Omental fat pad (tissue), 3 donors: ENCODE measurements at regions not wholly inside any gene's neighbourhood (a gene's known extent, or its start where the extent isn't known, plus 50 kb on each side); places are given as distances from the start of the nearest gene placed in this dataset.

Source experiments
- ATAC-seq: fragments of 150-250 bp; one replicate; pipeline ENCODE4 v1.9.1; 2016; ENCODE audit warnings: mild to moderate bottlenecking, moderate library complexity; ENCODE audit not compliant: low FRiP score
- DNase-seq: peaks from one replicate; pipeline ENCODE4 v3.0.0-alpha.2; 2019; ENCODE audit warnings: low spot score
- TF ChIP-seq, protein P1 (sequence below), 3 donors: fragments of 450-650 bp; IDR thresholded peaks; one replicate each; pipeline ENCODE4 v1.5.1; 2016 to 2017; ENCODE audit warnings: antibody characterized with exemption in 3 of 3, mild to moderate bottlenecking in 3 of 3, moderate library complexity in 2 of 3

- DNase-seq = no peak
Observed at GRCh38 chr10:121154310-121154709, 303.1 kb downstream of the WDR11 start.

DNA sequence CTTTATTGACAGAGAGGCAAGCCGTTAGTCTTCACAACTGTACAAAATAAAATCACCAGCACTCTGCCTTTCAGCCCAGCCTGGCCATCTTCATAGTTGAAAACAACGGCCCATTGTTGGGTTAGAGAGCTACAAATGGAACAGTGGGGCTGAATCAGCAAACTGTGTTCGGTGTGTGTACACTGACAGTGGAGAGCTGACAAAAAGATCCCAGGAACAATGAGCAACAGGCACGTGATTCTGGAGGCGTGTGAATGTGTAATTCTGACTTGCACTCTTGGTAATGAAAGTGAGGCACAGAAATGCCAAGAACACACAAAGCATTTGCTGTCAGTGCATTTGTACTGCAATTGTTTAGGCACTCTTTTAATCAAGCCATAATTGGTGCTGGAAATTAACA, 303.7 kb downstream of the WDR11 start:
- DNase-seq (no peak), ATAC-seq (no peak)
- TF ChIP-seq, protein P1, sequence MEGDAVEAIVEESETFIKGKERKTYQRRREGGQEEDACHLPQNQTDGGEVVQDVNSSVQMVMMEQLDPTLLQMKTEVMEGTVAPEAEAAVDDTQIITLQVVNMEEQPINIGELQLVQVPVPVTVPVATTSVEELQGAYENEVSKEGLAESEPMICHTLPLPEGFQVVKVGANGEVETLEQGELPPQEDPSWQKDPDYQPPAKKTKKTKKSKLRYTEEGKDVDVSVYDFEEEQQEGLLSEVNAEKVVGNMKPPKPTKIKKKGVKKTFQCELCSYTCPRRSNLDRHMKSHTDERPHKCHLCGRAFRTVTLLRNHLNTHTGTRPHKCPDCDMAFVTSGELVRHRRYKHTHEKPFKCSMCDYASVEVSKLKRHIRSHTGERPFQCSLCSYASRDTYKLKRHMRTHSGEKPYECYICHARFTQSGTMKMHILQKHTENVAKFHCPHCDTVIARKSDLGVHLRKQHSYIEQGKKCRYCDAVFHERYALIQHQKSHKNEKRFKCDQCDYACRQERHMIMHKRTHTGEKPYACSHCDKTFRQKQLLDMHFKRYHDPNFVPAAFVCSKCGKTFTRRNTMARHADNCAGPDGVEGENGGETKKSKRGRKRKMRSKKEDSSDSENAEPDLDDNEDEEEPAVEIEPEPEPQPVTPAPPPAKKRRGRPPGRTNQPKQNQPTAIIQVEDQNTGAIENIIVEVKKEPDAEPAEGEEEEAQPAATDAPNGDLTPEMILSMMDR (IDR thresholded peaks at IDR 0.05) = no peak

More at GRCh38 chr10:121154310-121154709, 303.1 kb downstream of the WDR11 start:
- TF ChIP-seq, protein P1 (IDR thresholded peaks at IDR 0.05) = no peak
- ATAC-seq = no peak

- ATAC-seq (no peak), DNase-seq (no peak)
- TF ChIP-seq, protein P1 (IDR thresholded peaks at IDR 0.05) = no peak
Observed at GRCh38 chr10:121155742-121156474, 304.7 kb downstream of the WDR11 start.

DNA sequence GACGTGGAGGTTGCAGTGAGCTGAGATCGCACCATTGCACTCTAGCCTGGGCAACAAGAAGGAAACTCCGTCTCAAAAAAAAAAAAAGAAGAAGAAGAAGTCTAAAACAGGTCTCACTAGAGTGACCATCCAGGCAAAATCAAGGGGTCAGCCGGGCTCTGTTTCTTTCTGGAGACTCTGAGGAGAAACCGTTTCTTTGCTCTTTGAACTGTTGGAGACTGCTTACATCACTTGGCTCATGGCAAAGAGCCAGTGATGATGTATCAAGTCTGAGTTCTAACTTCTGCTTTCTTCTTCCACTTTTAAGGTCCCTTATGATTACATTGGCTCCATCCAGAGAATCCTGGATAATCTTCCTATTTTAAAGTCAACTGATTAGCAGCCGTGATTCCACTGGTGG, 306.8 kb downstream of the WDR11 start:
- DNase-seq (no peak), ATAC-seq (no peak)
- TF ChIP-seq, protein P1 (IDR thresholded peaks at IDR 0.05) = no peak

- TF ChIP-seq, protein P1 (IDR thresholded peaks at IDR 0.05) = no peak
- ATAC-seq (no peak), DNase-seq (no peak)
Observed at GRCh38 chr10:121158988-121159579, 307.9 kb downstream of the WDR11 start.

DNA sequence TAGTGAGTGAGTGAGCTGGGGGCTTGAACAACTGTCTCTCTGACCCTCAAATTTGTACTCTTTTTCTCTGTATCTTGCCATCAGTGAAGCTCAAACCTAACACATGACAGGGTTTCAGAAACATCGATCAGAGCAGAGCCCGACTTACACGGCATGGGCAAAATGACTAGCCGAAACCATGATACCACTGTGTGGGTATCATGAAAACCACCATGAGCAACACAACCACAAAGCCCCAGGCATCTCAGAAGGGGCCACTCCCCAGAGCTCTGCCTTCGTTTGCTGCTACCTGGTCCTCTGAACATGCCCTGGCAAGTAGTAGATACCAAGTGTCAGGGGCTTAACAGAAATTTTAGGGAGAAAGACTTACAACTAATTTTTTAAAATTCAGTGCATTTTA, 308.5 kb downstream of the WDR11 start:
- TF ChIP-seq, protein P1 (IDR thresholded peaks at IDR 0.05) = no peak
- ATAC-seq = no peak
- no peak for DNase-seq

GRCh38 chr10:121165276-121165675, 314.1 kb downstream of the WDR11 start:
- DNase-seq (no peak), ATAC-seq (no peak)
- TF ChIP-seq, protein P1 (IDR thresholded peaks at IDR 0.05) = no peak
